Cardiac fibroblast (primary cell): ENCODE measurements at regions not wholly inside any gene's neighbourhood (a gene's known extent, or its start where the extent isn't known, plus 50 kb on each side); places are given as distances from the start of the nearest gene placed in this dataset.

Source experiments
- DNase-seq, 2 donors: peaks; one replicate each; pipeline versions ENCODE4 v3.0.0 to v3.0.0-alpha.2; 2010; ENCODE audit warnings: low read depth in 2 of 2
- H3K4me3 ChIP-seq, 2 donors: replicated peaks in 1 of 2; 1 replicate in 1 of 2; 2 replicates in 1 of 2; pipeline ENCODE4 v1.5.1; 2011; ENCODE audit warnings: low read depth in 2 of 2, low read length in 2 of 2, mild to moderate bottlenecking in 2 of 2, moderate library complexity in 1 of 2
- TF ChIP-seq, protein P1 (sequence below): IDR thresholded peaks from one replicate; pipeline ENCODE4 v1.5.1; 2011; ENCODE audit warnings: low read depth, mild to moderate bottlenecking, low read length, inconsistent platforms

DNA sequence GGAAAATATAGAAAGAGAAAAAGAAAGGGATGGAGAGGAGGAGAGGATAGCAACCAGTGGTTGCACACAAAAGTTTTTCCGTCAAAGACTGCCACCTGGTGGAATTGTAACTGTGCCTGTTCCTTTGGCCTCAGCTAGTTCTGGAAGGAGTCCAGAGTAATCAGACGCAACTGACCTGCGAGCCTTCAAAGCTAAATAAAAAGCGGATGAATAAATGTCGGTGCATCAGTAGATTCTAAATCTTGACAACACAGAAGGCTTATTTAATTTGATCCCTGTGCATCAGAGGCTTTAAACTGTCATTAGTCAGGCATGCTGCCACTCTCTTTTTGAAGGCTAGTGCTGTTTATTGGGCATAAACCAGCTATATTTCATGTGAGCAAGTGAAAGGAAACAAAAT, 132.9 kb upstream of the ACO1 start:
- TF ChIP-seq, protein P1, sequence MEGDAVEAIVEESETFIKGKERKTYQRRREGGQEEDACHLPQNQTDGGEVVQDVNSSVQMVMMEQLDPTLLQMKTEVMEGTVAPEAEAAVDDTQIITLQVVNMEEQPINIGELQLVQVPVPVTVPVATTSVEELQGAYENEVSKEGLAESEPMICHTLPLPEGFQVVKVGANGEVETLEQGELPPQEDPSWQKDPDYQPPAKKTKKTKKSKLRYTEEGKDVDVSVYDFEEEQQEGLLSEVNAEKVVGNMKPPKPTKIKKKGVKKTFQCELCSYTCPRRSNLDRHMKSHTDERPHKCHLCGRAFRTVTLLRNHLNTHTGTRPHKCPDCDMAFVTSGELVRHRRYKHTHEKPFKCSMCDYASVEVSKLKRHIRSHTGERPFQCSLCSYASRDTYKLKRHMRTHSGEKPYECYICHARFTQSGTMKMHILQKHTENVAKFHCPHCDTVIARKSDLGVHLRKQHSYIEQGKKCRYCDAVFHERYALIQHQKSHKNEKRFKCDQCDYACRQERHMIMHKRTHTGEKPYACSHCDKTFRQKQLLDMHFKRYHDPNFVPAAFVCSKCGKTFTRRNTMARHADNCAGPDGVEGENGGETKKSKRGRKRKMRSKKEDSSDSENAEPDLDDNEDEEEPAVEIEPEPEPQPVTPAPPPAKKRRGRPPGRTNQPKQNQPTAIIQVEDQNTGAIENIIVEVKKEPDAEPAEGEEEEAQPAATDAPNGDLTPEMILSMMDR: peak; percentile 67
- H3K4me3 ChIP-seq: no peak overlapping the region
- DNase-seq: peak; percentile 63 to 69

DNA sequence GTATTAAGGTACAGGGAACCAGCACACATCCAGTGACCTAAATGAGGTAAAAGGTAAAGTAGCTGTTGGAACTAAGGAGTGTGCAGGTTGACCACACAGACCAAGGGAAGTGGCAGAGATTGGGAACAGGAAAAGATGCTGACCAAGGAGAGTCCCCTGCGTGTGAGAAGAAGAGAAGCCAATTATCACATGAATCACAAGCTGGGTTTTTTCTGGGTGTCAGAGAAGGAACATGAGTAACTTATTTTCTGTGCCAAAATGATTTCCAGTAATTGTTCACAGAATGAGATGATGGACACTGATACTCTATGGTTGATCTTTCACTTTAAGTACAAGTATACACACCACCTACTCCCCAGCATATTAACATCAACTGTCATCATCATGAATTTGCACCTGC, 130.7 kb upstream of the ACO1 start:
- DNase-seq: no peak
- TF ChIP-seq, protein P1: no peak

DNA sequence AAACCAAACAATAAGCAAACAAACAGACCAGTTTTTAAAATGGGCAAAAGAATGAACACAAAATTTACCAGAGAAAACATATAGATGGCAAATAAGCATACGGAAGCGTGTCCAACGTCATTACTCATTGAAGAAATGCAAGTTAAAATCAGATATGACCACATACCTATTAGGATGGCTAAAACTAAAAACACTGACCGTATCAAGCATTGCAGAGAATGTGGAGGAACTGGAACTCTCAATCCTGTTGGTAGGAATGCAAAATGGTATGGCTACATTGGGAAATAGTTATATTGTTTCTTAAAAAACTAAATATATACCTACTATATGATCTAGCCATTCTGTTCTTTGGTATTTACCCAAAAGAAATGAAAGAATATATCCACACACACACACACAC, 129.4 kb upstream of the ACO1 start:
- no peak for DNase-seq
- TF ChIP-seq, protein P1: no peak
- H3K4me3 ChIP-seq: no peak overlapping the region

More for the DNA sequence above, 130.7 kb upstream of the ACO1 start:
- H3K4me3 ChIP-seq: no peak overlapping the region

DNA sequence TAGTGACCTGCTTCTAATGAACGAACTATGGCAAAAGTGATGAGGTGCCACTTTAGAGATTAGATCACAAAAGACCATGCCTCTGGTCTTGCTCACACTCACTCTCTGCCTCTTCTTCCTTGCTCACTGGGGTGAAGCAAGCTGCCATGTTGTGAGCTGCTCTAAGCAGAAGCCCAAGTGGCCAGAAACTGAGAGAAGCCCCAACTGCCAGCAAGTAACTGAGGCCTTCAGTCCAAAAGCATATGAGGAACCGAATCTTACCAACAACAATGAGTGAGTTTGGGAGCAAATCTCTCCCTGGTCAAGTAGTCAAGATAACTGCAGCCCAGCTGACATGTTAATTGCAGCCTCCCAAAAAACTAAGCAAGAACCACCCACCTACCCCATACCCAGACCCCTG, 126.0 kb upstream of the ACO1 start:
- no peak overlapping the region for H3K4me3 ChIP-seq
- DNase-seq: no peak
- TF ChIP-seq, protein P1: no peak

DNA sequence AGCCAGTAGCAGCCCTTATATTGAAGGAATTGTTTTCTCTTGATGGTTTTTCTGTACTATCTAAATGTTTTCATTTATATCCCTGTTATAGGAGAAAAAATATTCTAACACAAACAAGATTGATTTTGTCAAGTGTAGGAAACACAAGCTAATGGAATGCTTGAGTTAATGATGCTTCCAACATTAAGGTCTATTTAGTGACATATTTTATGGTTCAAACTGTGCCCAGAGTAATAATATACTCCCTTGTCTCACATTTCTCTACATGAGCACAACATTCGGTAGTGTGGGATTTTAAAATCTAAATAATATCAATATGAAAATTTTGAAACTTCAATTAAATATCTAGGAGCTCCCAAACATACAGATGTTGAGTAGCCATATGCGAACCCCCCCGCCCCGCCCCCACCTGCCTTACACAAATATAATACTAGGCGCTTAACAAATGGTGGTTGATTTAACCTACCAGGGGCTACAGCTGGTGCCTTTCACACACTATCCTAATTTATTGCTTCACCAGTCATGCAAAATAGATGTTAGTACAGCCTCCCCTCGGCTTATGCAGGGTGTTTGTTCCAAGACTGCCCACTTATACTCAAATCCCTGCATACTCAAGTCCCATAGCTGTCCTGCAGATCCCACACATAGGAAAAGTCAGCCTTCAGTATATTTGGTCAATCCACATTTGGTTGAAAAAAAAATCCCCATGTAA, 124.1 kb upstream of the ACO1 start:
- TF ChIP-seq, protein P1: no peak
- no peak for DNase-seq
- no peak overlapping the region for H3K4me3 ChIP-seq

DNA sequence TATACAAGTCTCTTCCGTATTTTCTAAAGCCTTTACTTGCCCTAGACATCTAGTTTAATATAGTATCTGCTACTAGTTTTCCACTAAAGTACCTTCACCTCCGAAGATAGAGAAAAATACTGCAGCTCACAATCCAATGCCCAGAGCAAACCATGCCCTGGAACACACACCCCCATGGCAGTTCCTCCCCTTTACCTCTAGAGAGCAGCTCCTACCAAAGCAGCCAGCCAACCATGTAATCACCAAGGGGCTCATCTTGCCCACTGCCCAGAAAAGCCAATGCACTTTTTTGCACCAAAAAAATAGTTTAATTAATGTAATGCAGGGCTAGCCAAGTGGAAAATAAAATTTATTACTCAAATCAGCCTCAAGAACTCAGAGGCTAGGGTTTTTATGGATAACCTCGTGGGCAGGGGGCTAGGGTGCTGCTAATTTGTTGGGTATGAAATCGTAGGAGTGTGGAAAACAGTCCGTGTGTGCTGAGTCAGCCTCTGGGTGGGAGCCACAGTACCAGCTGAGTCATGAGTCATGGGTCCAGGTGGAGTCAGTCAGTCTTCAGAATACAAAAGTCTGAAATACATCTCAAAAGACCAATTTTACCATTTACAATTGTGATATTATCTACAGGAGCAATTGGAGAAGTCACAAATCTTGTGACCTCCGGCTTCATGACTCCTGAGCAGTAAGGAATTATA, 120.1 kb upstream of the ACO1 start:
- H3K4me3 ChIP-seq: no peak overlapping the region
- TF ChIP-seq, protein P1: no peak
- DNase-seq: peak; percentile 18 to 23
